ENCODE measurements at regions not wholly inside any gene's neighbourhood (a gene's known extent, or its start where the extent isn't known, plus 50 kb on each side); places are given as distances from the start of the nearest gene placed in this dataset.

DNA sequence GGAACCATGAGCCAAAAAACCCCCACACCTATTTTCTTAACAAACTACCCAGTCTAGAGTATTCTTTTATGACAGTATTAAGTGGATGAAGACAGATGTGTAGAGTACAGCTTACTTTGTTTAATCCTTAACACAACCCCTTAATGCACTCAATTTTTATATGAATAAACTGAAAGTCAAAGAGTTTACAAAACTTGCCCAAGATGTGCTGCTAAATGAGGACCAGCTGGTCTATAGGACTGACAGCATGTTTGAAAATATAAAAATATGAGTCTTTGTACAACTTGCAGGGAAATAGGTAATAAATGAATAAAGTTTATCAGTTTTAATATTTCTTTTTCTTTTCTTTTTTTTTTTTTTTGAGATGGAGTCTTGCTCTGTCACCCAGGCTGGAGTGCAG lies 102.3 kb downstream of the ZFY start:
- DNase-seq (ENCODE audit: low read depth, low spot score), result no peak
- Histone ChIP-seq H3K36me3 (ENCODE audit: control insufficient read depth in 1 of 2, insufficient read depth in 2 of 2, low read length in 2 of 2) (no peaks in the 10 kb centered on the region), H3K27me3 (ENCODE audit: insufficient read depth, low read length) (no peaks in the 10 kb centered on the region), H3K9me3 (ENCODE audit: control insufficient read depth in 1 of 2, insufficient read depth in 1 of 2, low read depth in 1 of 2, low read length in 2 of 2) (no peaks in the 10 kb centered on the region), H3K4me3 (replicated peaks in 1 of 2; ENCODE audit: low read depth in 1 of 2, low read length in 2 of 2) (no peak overlapping the region), H3K4me1 (ENCODE audit: control insufficient read depth in 1 of 2, insufficient read depth in 2 of 2, low read length in 2 of 2) (no peaks in the 10 kb centered on the region), H3K79me2 (ENCODE audit: insufficient read depth, low read length) (no peaks in the 10 kb centered on the region), H4K20me1 (ENCODE audit: insufficient read depth) (no peaks in the 10 kb centered on the region), H2AFZ (ENCODE audit: low read depth, low read length, poor library complexity, severe bottlenecking) (no peak overlapping the region), H3K4me2 (ENCODE audit: low read length) (no peak overlapping the region), H3K9ac (ENCODE audit: low read length) (no peak overlapping the region), H3K9me2 (ENCODE audit: insufficient read depth) (no peaks in the 10 kb centered on the region), H3K27ac (ENCODE audit: low read depth, low read length) (no peak overlapping the region)
- ChIA-PET RAD21 (ENCODE audit: low non-redundant PET in 1 of 2, low total read pairs in 2 of 2, uncharacterized antibody in 2 of 2, unreplicated experiment in 2 of 2) (no interaction called here), CTCF (no interaction called here), POLR2A (no interaction called here)
- no peak for TF ChIP-seq ELF1 (IDR thresholded peaks at IDR 0.05; ENCODE audit: borderline replicate concordance, low read depth)
- TF ChIP-seq YY1 (IDR thresholded peaks at IDR 0.05; ENCODE audit: extremely low read depth, insufficient replicate concordance, low read depth, low read length), result no peak
- TF ChIP-seq EGR1 (IDR thresholded peaks at IDR 0.05; ENCODE audit: low read depth), result no peak
- BruUV-seq (replicated peaks), result no TSS peak
- intact Hi-C loops (cut with micrococcal nuclease), result no loop called here
- no peak for ATAC-seq

DNA sequence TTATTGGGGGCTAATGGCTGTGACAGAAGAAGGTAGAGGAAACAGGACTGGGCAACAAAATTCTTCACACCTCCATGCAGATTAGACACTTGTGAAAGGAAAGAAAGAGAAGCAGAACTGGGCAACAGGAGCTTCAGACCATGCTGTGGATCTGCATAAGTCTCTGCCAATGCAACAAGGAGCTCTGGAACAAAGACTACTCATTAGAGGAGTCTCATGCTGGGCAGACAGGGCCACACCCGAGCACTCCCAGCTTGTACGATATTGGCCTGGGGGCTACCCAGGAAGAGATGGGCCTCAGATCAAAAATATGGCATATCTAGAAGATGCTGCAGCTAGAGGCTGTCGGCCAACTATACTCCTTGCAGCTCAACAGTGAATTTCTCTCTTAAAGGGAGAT lies 105.2 kb downstream of the ZFY start:
- Histone ChIP-seq H3K36me3 (ENCODE audit: control insufficient read depth in 1 of 2, insufficient read depth in 2 of 2, low read length in 2 of 2) (no peaks in the 10 kb centered on the region), H3K79me2 (ENCODE audit: insufficient read depth, low read length) (no peaks in the 10 kb centered on the region), H2AFZ (ENCODE audit: low read depth, low read length, poor library complexity, severe bottlenecking) (no peak overlapping the region), H3K9me3 (ENCODE audit: control insufficient read depth in 1 of 2, insufficient read depth in 1 of 2, low read depth in 1 of 2, low read length in 2 of 2) (no peaks in the 10 kb centered on the region), H3K4me2 (ENCODE audit: low read length) (no peak overlapping the region), H3K4me3 (replicated peaks in 1 of 2; ENCODE audit: low read depth in 1 of 2, low read length in 2 of 2) (no peak overlapping the region), H3K27me3 (ENCODE audit: insufficient read depth, low read length) (no peaks in the 10 kb centered on the region), H3K27ac (ENCODE audit: low read depth, low read length) (no peak overlapping the region), H3K4me1 (ENCODE audit: control insufficient read depth in 1 of 2, insufficient read depth in 2 of 2, low read length in 2 of 2) (no peaks in the 10 kb centered on the region), H3K9me2 (ENCODE audit: insufficient read depth) (no peaks in the 10 kb centered on the region), H3K9ac (ENCODE audit: low read length) (no peak overlapping the region), H4K20me1 (ENCODE audit: insufficient read depth) (no peaks in the 10 kb centered on the region)
- POLR2A ChIA-PET, result no interaction called here
- intact Hi-C loops (cut with micrococcal nuclease), result no loop called here
- TF ChIP-seq YY1 (IDR thresholded peaks at IDR 0.05; ENCODE audit: extremely low read depth, insufficient replicate concordance, low read depth, low read length) (no peak), RAD21 (IDR thresholded peaks at IDR 0.05; ENCODE audit: low read depth) (no peak), ELF1 (IDR thresholded peaks at IDR 0.05; ENCODE audit: borderline replicate concordance, low read depth) (no peak), CBX3 (IDR thresholded peaks at IDR 0.05; ENCODE audit: low read depth) (no peak), TCF7L2 (IDR thresholded peaks at IDR 0.05; ENCODE audit: borderline replicate concordance, extremely low read depth, insufficient read depth, insufficient read length) (no peak), EZH2 (IDR thresholded peaks at IDR 0.05) (no peak), POLR2AphosphoS5 (IDR thresholded peaks at IDR 0.05; ENCODE audit: low read depth, low read length) (no peak), POLR2A (IDR thresholded peaks at IDR 0.05; ENCODE audit: borderline replicate concordance, extremely low read depth, insufficient read depth, insufficient read length) (no peak), SRF (IDR thresholded peaks at IDR 0.05; ENCODE audit: low read depth) (no peak), SP1 (IDR thresholded peaks at IDR 0.05; ENCODE audit: low read depth) (no peak), EZH2phosphoT487 (IDR thresholded peaks at IDR 0.05; ENCODE audit: borderline replicate concordance) (no peak)
- TF ChIP-seq, protein P1, sequence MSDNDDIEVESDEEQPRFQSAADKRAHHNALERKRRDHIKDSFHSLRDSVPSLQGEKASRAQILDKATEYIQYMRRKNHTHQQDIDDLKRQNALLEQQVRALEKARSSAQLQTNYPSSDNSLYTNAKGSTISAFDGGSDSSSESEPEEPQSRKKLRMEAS (IDR thresholded peaks at IDR 0.05), result no peak
- TF ChIP-seq, protein P2, sequence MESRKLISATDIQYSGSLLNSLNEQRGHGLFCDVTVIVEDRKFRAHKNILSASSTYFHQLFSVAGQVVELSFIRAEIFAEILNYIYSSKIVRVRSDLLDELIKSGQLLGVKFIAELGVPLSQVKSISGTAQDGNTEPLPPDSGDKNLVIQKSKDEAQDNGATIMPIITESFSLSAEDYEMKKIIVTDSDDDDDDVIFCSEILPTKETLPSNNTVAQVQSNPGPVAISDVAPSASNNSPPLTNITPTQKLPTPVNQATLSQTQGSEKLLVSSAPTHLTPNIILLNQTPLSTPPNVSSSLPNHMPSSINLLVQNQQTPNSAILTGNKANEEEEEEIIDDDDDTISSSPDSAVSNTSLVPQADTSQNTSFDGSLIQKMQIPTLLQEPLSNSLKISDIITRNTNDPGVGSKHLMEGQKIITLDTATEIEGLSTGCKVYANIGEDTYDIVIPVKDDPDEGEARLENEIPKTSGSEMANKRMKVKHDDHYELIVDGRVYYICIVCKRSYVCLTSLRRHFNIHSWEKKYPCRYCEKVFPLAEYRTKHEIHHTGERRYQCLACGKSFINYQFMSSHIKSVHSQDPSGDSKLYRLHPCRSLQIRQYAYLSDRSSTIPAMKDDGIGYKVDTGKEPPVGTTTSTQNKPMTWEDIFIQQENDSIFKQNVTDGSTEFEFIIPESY (IDR thresholded peaks at IDR 0.05; ENCODE audit: extremely low read depth, insufficient replicate concordance, low read length), result no peak
- TF ChIP-seq, protein P3, sequence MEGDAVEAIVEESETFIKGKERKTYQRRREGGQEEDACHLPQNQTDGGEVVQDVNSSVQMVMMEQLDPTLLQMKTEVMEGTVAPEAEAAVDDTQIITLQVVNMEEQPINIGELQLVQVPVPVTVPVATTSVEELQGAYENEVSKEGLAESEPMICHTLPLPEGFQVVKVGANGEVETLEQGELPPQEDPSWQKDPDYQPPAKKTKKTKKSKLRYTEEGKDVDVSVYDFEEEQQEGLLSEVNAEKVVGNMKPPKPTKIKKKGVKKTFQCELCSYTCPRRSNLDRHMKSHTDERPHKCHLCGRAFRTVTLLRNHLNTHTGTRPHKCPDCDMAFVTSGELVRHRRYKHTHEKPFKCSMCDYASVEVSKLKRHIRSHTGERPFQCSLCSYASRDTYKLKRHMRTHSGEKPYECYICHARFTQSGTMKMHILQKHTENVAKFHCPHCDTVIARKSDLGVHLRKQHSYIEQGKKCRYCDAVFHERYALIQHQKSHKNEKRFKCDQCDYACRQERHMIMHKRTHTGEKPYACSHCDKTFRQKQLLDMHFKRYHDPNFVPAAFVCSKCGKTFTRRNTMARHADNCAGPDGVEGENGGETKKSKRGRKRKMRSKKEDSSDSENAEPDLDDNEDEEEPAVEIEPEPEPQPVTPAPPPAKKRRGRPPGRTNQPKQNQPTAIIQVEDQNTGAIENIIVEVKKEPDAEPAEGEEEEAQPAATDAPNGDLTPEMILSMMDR (IDR thresholded peaks at IDR 0.05 in 2 of 3, conservative IDR thresholded peaks at IDR 0.05 in 1 of 3; ENCODE audit: borderline replicate concordance in 1 of 3, insufficient read depth in 1 of 3, low read depth in 2 of 3, low read length in 2 of 3), result no peak
- CTCF ChIA-PET, result no interaction called here
- RAD21 ChIA-PET (ENCODE audit: low non-redundant PET in 1 of 2, low total read pairs in 2 of 2, uncharacterized antibody in 2 of 2, unreplicated experiment in 2 of 2), result no interaction called here
- DNase-seq (ENCODE audit: low read depth, low spot score) (no peak), ATAC-seq (no peak)
- no TSS peak for BruUV-seq (replicated peaks)
